ENCODE measurements at regions not wholly inside any gene's neighbourhood (a gene's known extent, or its start where the extent isn't known, plus 50 kb on each side); places are given as distances from the start of the nearest gene placed in this dataset.
"Not testable (repeated sequence)": the region's sequence is repeated elsewhere in the genome, so short reads cannot be mapped to it uniquely, and the experiment has no call there.

DNA sequence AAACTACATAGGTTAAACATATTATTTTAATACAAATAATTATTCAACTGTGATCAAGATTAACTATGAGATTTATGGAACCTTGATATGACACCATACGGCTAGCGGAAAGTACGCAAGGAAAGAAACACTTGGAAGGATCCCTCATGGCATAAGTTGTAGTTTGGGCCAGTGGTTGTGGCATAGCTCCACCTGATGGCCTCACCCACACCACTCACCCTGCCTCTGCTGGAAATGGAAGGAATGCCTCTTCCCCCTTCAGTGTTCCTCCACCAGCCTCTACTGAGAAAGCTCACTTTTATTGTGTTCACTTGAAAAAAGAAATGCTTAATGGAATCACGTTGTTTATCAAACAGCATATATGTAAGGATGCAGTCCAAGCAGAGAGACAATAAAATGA is 86.4 kb downstream of the BMP15 start:
- Histone ChIP-seq H3K4me2 (ENCODE audit: low read depth, low read length, poor library complexity, severe bottlenecking) (no peak overlapping the region), H3K79me2 (ENCODE audit: insufficient read depth, low read length) (no peaks in the 10 kb centered on the region), H2AFZ (ENCODE audit: low read depth, low read length, severe bottlenecking) (no peak overlapping the region), H3K9me2 (replicated peaks; ENCODE audit: insufficient read depth, low read length) (no peaks in the 10 kb centered on the region), H3K9me3 (ENCODE audit: insufficient read depth, low read length) (no peaks in the 10 kb centered on the region), H3K27me3 (ENCODE audit: low read length) (no peaks in the 10 kb centered on the region), H3K4me3 (ENCODE audit: insufficient read depth, low read length, poor library complexity, severe bottlenecking) (no peak overlapping the region), H3K27ac (ENCODE audit: low read depth, low read length) (no peak overlapping the region), H3F3A (ENCODE audit: insufficient read depth) (no peaks in the 10 kb centered on the region), H3K36me3 (ENCODE audit: low read length) (no peaks in the 10 kb centered on the region), H4K20me1 (ENCODE audit: low read depth, low read length) (no peaks in the 10 kb centered on the region), H3K9ac (ENCODE audit: low read length) (no peak overlapping the region)
- TF ChIP-seq CTCF (IDR thresholded peaks at IDR 0.05; ENCODE audit: insufficient read depth, low read length, poor library complexity, severe bottlenecking): no peak
- no peak for TF ChIP-seq EZH2phosphoT487 (conservative IDR thresholded peaks at IDR 0.05; ENCODE audit: low read length)

GRCh38 chrX:51000384-51000783 is 89.8 kb downstream of the BMP15 start:
- H3K9me3 ChIP-seq (ENCODE audit: insufficient read depth, low read length); H2AFZ ChIP-seq (ENCODE audit: low read depth, low read length, severe bottlenecking); H3K4me3 ChIP-seq (ENCODE audit: insufficient read depth, low read length, poor library complexity, severe bottlenecking); H3K9me2 ChIP-seq (replicated peaks; ENCODE audit: insufficient read depth, low read length); H3K9ac ChIP-seq (ENCODE audit: low read length); H3K36me3 ChIP-seq (ENCODE audit: low read length); H3K27ac ChIP-seq (ENCODE audit: low read depth, low read length); H4K20me1 ChIP-seq (ENCODE audit: low read depth, low read length); H3K4me2 ChIP-seq (ENCODE audit: low read depth, low read length, poor library complexity, severe bottlenecking); H3F3A ChIP-seq (ENCODE audit: insufficient read depth); H3K79me2 ChIP-seq (ENCODE audit: insufficient read depth, low read length); H3K27me3 ChIP-seq (ENCODE audit: low read length): not testable (repeated sequence)

DNA sequence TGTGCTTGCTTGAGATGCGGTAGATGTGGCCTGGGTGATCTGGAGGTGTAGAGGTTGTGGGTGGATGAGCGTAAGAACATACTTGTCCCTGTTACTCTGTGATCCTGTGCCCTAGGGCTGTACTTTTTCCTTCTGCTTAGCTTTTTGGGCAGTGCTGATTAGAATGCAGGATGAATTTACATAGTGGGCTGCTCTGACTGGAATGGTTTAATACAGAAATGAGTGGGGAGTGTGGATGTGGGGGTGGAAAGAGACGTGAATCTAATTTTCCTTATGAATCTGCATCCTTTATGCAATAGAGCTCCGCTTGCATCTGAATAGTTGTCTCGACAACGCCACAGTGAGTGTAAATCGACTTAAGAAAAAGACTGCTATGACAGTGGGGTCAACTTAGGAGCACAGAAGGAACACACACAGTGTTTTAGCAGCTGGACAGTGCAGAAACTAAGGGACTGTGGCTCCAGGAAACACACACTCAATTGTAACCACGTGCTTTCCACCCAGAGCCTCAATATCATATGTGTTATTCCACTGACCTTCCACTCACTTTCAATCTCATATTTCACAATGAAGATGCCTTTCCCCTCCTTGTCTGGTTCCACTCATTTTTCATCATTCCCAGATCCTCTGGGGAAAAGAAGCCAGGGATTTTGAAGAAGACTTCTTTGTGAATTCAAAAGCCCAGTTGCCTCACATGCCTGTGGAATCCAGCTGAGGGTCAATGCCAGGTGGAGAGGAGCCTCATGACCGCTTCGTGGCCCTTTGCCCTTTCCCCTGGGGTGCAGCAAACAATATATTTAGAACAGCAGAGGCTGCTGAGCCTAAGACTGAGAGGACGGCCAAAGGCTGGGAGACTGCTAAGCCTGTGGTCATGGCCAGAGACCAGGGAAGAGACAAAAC is 91.4 kb downstream of the BMP15 start:
- not testable (repeated sequence) for H3K4me2 ChIP-seq (ENCODE audit: low read depth, low read length, poor library complexity, severe bottlenecking); H3K36me3 ChIP-seq (ENCODE audit: low read length); H2AFZ ChIP-seq (ENCODE audit: low read depth, low read length, severe bottlenecking); H3K9me2 ChIP-seq (replicated peaks; ENCODE audit: insufficient read depth, low read length); H4K20me1 ChIP-seq (ENCODE audit: low read depth, low read length); H3K79me2 ChIP-seq (ENCODE audit: insufficient read depth, low read length); H3K9me3 ChIP-seq (ENCODE audit: insufficient read depth, low read length); H3F3A ChIP-seq (ENCODE audit: insufficient read depth); H3K27me3 ChIP-seq (ENCODE audit: low read length); H3K9ac ChIP-seq (ENCODE audit: low read length); H3K27ac ChIP-seq (ENCODE audit: low read depth, low read length); H3K4me3 ChIP-seq (ENCODE audit: insufficient read depth, low read length, poor library complexity, severe bottlenecking)

GRCh38 chrX:51006064-51006463 is 95.5 kb downstream of the BMP15 start:
- H4K20me1 ChIP-seq (ENCODE audit: low read depth, low read length): no peaks in the 10 kb centered on the region
- no peak overlapping the region for H2AFZ ChIP-seq (ENCODE audit: low read depth, low read length, severe bottlenecking)
- TF ChIP-seq EZH2phosphoT487 (conservative IDR thresholded peaks at IDR 0.05; ENCODE audit: low read length) (no peak), CTCF (IDR thresholded peaks at IDR 0.05; ENCODE audit: insufficient read depth, low read length, poor library complexity, severe bottlenecking) (no peak)
- no peak overlapping the region for H3K4me3 ChIP-seq (ENCODE audit: insufficient read depth, low read length, poor library complexity, severe bottlenecking)
- no peaks in the 10 kb centered on the region for H3K9me2 ChIP-seq (replicated peaks; ENCODE audit: insufficient read depth, low read length)
- H3K36me3 ChIP-seq (ENCODE audit: low read length): no peaks in the 10 kb centered on the region
- no peak overlapping the region for H3K9ac ChIP-seq (ENCODE audit: low read length)
- H3K9me3 ChIP-seq (ENCODE audit: insufficient read depth, low read length): no peaks in the 10 kb centered on the region
- no peak overlapping the region for H3K4me2 ChIP-seq (ENCODE audit: low read depth, low read length, poor library complexity, severe bottlenecking)
- no peaks in the 10 kb centered on the region for H3K79me2 ChIP-seq (ENCODE audit: insufficient read depth, low read length)
- no peaks in the 10 kb centered on the region for H3F3A ChIP-seq (ENCODE audit: insufficient read depth)
- H3K27ac ChIP-seq (ENCODE audit: low read depth, low read length): no peak overlapping the region
- H3K27me3 ChIP-seq (ENCODE audit: low read length): no peaks in the 10 kb centered on the region

Data from SU-DHL-6 (cell line).